ENCODE measurements at regions not wholly inside any gene's neighbourhood (a gene's known extent, or its start where the extent isn't known, plus 50 kb on each side); places are given as distances from the start of the nearest gene placed in this dataset.

GRCh38 chr6:164415832-164416563 lies 893.4 kb downstream of the C6orf118 start:
- H3K79me2 ChIP-seq (ENCODE audit: insufficient read depth, low read length): no peaks in the 10 kb centered on the region
- H3K9me3 ChIP-seq (ENCODE audit: low read length): peaks cover 100% of the 10 kb centered on the region
- intact Hi-C loops (cut with micrococcal nuclease; ENCODE audit: unreplicated experiment): no loop called here
- DNase-seq (ENCODE audit: low spot score): no peak
- no peak overlapping the region for H3K4me3 ChIP-seq (replicated peaks in 1 of 3; ENCODE audit: insufficient read depth in 1 of 3, low read depth in 2 of 3, low read length in 3 of 3)
- H3K4me1 ChIP-seq (ENCODE audit: insufficient read depth, low read length): no peaks in the 10 kb centered on the region
- H3K36me3 ChIP-seq (replicated peaks in 1 of 2; ENCODE audit: control insufficient read depth in 1 of 2, insufficient read depth in 2 of 2, low read length in 2 of 2): no peaks in the 10 kb centered on the region
- H2AFZ ChIP-seq (ENCODE audit: low read length): no peak overlapping the region
- CTCF ChIA-PET (ENCODE audit: low intra/inter-chr PET ratio, low total read pairs): no interaction called here
- H3K27me3 ChIP-seq (ENCODE audit: control insufficient read depth in 1 of 2, insufficient read depth in 2 of 2, low read length in 2 of 2): no peaks in the 10 kb centered on the region
- TF ChIP-seq TOE1 (CRISPR knock-in tag; IDR thresholded peaks at IDR 0.05) (no peak), TEAD2 (CRISPR knock-in tag; IDR thresholded peaks at IDR 0.05) (no peak), ZNF589 (CRISPR knock-in tag; conservative IDR thresholded peaks at IDR 0.05) (no peak), ZNF879 (CRISPR knock-in tag; IDR thresholded peaks at IDR 0.05) (no peak), ARID2 (CRISPR knock-in tag; IDR thresholded peaks at IDR 0.05; ENCODE audit: borderline replicate concordance) (no peak), CREM (IDR thresholded peaks at IDR 0.05) (no peak), CREM (CRISPR knock-in tag; IDR thresholded peaks at IDR 0.05) (no peak), RBM39 (IDR thresholded peaks at IDR 0.05; ENCODE audit: low read depth, low read length, poor library complexity, severe bottlenecking) (no peak), KAT7 (CRISPR knock-in tag; IDR thresholded peaks at IDR 0.05; ENCODE audit: borderline replicate concordance) (no peak), SAP130 (CRISPR knock-in tag; IDR thresholded peaks at IDR 0.05; ENCODE audit: low read depth) (no peak), NFIB (CRISPR knock-in tag; IDR thresholded peaks at IDR 0.05; ENCODE audit: borderline replicate concordance) (no peak), ZNF143 (CRISPR knock-in tag; IDR thresholded peaks at IDR 0.05) (no peak), AFF4 (CRISPR knock-in tag; IDR thresholded peaks at IDR 0.05) (no peak), ZNF777 (CRISPR knock-in tag; IDR thresholded peaks at IDR 0.05) (no peak), SNAI1 (CRISPR knock-in tag; IDR thresholded peaks at IDR 0.05; ENCODE audit: borderline replicate concordance) (no peak)
- no peak overlapping the region for H3K4me2 ChIP-seq (ENCODE audit: low read depth, low read length)
- ATAC-seq: no peak
- no TSS peak for BruUV-seq (replicated peaks)
- no peak overlapping the region for H3K27ac ChIP-seq (ENCODE audit: extremely low read length, insufficient read depth, low read length)
- whole genome bisulfite sequencing (ENCODE audit: low lambda C conversion rate): 4% methylated on average over 7 of the region's 7 CpGs
- in situ Hi-C loops (cut with HindIII; ENCODE audit: extremely low pct_ligation_motif_present, low pct_unique_long_range_greater_than_20kb): no loop called here
- POLR2A ChIA-PET: no interaction called here
- H4K20me1 ChIP-seq (ENCODE audit: insufficient read depth, low read length): no peaks in the 10 kb centered on the region
- no peak overlapping the region for H3K9ac ChIP-seq (ENCODE audit: insufficient read depth, low read depth, low read length)
- FAIRE-seq: no peak

Data from HepG2 (cell line).